ENCODE measurements at regions not wholly inside any gene's neighbourhood (a gene's known extent, or its start where the extent isn't known, plus 50 kb on each side); places are given as distances from the start of the nearest gene placed in this dataset.
"Not testable (repeated sequence)": the region's sequence is repeated elsewhere in the genome, so short reads cannot be mapped to it uniquely, and the experiment has no call there.

DNA sequence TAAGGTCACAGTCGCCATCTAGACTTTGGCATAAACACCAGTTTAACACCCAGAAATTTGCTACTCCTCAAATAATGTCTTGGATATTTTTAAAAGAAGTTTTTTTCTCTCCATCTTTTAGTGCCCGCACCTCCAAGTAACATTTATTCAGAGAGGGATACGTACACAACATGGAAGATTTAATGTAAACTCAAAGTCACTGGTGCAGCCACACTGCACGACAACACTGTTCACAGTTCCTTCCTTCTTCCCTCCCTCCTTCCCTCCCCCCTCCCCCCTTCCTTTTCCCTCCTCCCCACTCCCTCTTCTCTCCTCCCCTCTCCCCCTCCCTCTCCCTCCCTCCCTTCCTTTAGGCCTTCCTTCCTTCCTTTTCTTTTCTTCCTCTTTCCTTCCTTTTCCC is 56.5 kb downstream of the NPPC start:
- intact Hi-C loops (cut with micrococcal nuclease) = no loop called here
- ATAC-seq = no peak
- CTCF ChIA-PET = no interaction called here

DNA sequence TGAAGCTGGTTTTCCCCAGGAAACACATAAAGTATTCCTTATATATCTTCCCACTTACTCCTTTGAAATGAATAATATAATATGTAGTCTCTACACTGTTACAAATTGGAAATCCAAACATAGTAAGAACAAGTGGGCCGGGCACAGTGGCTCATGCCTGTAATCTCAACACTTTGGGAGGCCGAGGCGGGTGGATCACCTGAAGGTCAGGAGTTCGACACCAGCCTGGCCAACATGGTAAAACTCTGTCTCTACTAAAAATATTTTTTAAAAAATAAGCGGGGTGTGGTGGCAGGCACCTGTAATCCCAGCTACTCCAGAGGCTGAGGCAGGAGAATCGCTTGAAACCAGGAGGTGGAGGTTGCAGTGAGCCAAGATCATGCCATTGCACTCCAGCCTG is 57.2 kb downstream of the NPPC start:
- DNase-seq; H3K27ac Mint-ChIP-seq; H3K9me3 Mint-ChIP-seq; CTCF ChIA-PET; POLR2A ChIA-PET; H3K4me1 Mint-ChIP-seq (ENCODE audit: low read depth); ATAC-seq; intact Hi-C loops (cut with micrococcal nuclease); H3K36me3 Mint-ChIP-seq (ENCODE audit: low read depth); H3K4me3 Mint-ChIP-seq: not testable (repeated sequence)
- H3K27me3 Mint-ChIP-seq = peaks cover 13% of the 10 kb centered on the region

More for the DNA sequence above, 56.5 kb downstream of the NPPC start:
- Mint-ChIP-seq H3K9me3 (no peaks in the 10 kb centered on the region), H3K36me3 (ENCODE audit: low read depth) (no peaks in the 10 kb centered on the region), H3K4me3 (no peak overlapping the region), H3K27me3 (peaks cover 14% of the 10 kb centered on the region), H3K27ac (no peak overlapping the region), H3K4me1 (ENCODE audit: low read depth) (no peaks in the 10 kb centered on the region)
- POLR2A ChIA-PET = no interaction called here
- TF ChIP-seq, protein P1, sequence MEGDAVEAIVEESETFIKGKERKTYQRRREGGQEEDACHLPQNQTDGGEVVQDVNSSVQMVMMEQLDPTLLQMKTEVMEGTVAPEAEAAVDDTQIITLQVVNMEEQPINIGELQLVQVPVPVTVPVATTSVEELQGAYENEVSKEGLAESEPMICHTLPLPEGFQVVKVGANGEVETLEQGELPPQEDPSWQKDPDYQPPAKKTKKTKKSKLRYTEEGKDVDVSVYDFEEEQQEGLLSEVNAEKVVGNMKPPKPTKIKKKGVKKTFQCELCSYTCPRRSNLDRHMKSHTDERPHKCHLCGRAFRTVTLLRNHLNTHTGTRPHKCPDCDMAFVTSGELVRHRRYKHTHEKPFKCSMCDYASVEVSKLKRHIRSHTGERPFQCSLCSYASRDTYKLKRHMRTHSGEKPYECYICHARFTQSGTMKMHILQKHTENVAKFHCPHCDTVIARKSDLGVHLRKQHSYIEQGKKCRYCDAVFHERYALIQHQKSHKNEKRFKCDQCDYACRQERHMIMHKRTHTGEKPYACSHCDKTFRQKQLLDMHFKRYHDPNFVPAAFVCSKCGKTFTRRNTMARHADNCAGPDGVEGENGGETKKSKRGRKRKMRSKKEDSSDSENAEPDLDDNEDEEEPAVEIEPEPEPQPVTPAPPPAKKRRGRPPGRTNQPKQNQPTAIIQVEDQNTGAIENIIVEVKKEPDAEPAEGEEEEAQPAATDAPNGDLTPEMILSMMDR (IDR thresholded peaks at IDR 0.05) = no peak
- DNase-seq = no peak

DNA sequence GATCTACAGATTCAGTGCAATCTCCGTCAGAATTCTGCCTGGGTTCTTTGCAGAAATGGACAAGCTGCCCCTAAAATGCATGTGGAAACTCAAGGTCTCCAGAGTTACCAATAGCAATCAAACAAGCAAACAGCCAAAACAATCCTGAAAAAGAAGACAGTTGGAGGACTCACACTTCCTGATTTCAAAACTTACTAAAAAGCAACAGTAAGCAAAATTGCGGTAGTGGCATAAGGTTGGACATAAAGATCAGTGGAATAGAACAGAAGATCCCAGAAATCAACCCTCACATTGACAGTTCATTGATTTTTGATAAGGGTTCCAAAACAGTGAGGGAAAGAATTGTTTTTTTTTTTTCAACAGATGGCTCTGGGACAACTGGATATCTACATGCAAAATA is 59.7 kb downstream of the NPPC start:
- ATAC-seq (no peak), DNase-seq (no peak)
- Mint-ChIP-seq H3K36me3 (ENCODE audit: low read depth) (no peaks in the 10 kb centered on the region), H3K9me3 (peaks cover 2% of the 10 kb centered on the region), H3K4me1 (ENCODE audit: low read depth) (no peaks in the 10 kb centered on the region), H3K4me3 (no peak overlapping the region), H3K27ac (no peak overlapping the region), H3K27me3 (peaks cover 9% of the 10 kb centered on the region)
- intact Hi-C loops (cut with micrococcal nuclease) = no loop called here
- ChIA-PET CTCF (no interaction called here), POLR2A (no interaction called here)
- TF ChIP-seq, protein P1 (IDR thresholded peaks at IDR 0.05) = no peak

DNA sequence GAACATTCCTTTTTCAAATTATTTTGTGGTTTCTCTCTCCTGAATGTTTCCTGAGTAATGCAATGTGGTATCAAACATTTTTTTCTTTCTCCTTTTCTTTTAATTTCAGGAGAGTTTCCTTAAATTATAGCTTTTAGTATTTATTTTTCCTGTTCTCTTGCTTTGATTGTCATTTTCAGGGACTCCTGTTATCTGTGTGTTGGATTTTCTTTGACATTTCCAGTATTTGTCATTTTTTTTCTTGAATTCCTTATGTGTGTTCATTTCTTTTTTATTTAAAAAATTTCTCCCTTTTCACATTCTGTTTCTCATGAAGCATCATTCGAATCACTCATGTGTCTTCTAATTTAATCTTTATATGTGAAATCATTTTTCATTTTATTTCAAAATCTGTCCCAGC is 61.0 kb downstream of the NPPC start:
- ChIA-PET POLR2A (no interaction called here), CTCF (interaction anchor here (1.1 kb wide), 1 partner anchor 12 kb away, joined by 4 read pairs; no protein-coding TSS in a partner anchor)
- intact Hi-C loops (cut with micrococcal nuclease) = no loop called here
- H3K4me3 Mint-ChIP-seq = no peak overlapping the region
- DNase-seq = no peak
- TF ChIP-seq, protein P1 (IDR thresholded peaks at IDR 0.05) = no peak
- no peak for ATAC-seq
- peaks cover 5% of the 10 kb centered on the region for H3K27me3 Mint-ChIP-seq
- peaks cover 2% of the 10 kb centered on the region for H3K9me3 Mint-ChIP-seq
- H3K4me1 Mint-ChIP-seq (ENCODE audit: low read depth) = no peaks in the 10 kb centered on the region
- no peaks in the 10 kb centered on the region for H3K36me3 Mint-ChIP-seq (ENCODE audit: low read depth)
- H3K27ac Mint-ChIP-seq = no peak overlapping the region

DNA sequence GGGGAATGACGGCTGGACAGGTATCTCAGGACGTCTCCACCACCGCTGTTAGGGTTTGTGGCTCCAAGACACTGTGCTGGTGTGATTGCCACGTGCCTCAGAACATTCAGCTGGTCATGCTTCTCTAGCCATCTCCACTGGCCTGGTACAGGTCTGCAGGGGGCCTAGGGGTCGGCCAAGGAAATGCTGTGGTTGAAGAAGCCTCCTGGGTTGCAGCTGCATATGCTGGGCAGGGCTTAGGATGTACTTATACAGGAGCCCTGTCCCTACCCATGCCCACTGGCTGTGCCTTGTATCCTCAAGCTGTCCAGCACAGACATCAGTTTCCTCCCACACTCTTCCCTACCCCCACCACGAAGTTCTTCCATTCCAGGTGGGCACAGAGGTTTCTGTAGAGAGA is 64.1 kb downstream of the NPPC start:
- H3K27me3 Mint-ChIP-seq = peaks cover 5% of the 10 kb centered on the region
- TF ChIP-seq, protein P1 (IDR thresholded peaks at IDR 0.05) = no peak
- DNase-seq (no peak), ATAC-seq (no peak)
- H3K4me3 Mint-ChIP-seq = no peak overlapping the region
- no peaks in the 10 kb centered on the region for H3K4me1 Mint-ChIP-seq (ENCODE audit: low read depth)
- H3K36me3 Mint-ChIP-seq (ENCODE audit: low read depth) = no peaks in the 10 kb centered on the region
- no peak overlapping the region for H3K27ac Mint-ChIP-seq
- POLR2A ChIA-PET = no interaction called here
- H3K9me3 Mint-ChIP-seq = peaks cover 2% of the 10 kb centered on the region
- CTCF ChIA-PET = no interaction called here
- intact Hi-C loops (cut with micrococcal nuclease) = no loop called here

Data from activated CD8-positive, alpha-beta T cell treated with anti-CD3 and anti-CD28 coated beads for 36 hours (primary cell).